OCI-M2 (cell line): ENCODE measurements at regions not wholly inside any gene's neighbourhood (a gene's known extent, or its start where the extent isn't known, plus 50 kb on each side); places are given as distances from the start of the nearest gene placed in this dataset.

Experiments
- DNase-seq: peaks from one replicate; lab custom pipeline; 2025; ENCODE audit not compliant: unreplicated experiment; lab: John Stamatoyannopoulos, UW

- DNase-seq = no peak
Measured at GRCh38 chr6:138550346-138550767, 51.1 kb upstream of the NHSL1 start.

- DNase-seq = no peak
Measured at GRCh38 chr6:138554146-138554545, 54.9 kb upstream of the NHSL1 start.

- DNase-seq = no peak
Measured at GRCh38 chr6:138555421-138555988, 56.2 kb upstream of the NHSL1 start.

GRCh38 chr6:138557147-138557546 lies 57.9 kb upstream of the NHSL1 start:
- no peak for DNase-seq

GRCh38 chr6:138559143-138559542 lies 59.8 kb upstream of the NHSL1 start:
- no peak for DNase-seq

GRCh38 chr6:138560130-138560860 lies 61.0 kb upstream of the NHSL1 start:
- DNase-seq = no peak

GRCh38 chr6:138562691-138563090 lies 63.4 kb upstream of the NHSL1 start:
- DNase-seq = no peak

GRCh38 chr6:138563231-138563630 lies 63.9 kb upstream of the NHSL1 start:
- DNase-seq = no peak

- DNase-seq = no peak
Measured at GRCh38 chr6:138563650-138564049, 64.4 kb upstream of the NHSL1 start.

- no peak for DNase-seq
Measured at GRCh38 chr6:138564170-138564721, 65.0 kb upstream of the NHSL1 start.

- DNase-seq = no peak
Measured at GRCh38 chr6:138567052-138567451, 67.8 kb upstream of the NHSL1 start.

GRCh38 chr6:138568997-138569396 lies 69.7 kb upstream of the NHSL1 start:
- DNase-seq = no peak

- no peak for DNase-seq
Measured at GRCh38 chr6:138569554-138569953, 70.3 kb upstream of the NHSL1 start.

- DNase-seq = no peak
Measured at GRCh38 chr6:138569970-138570724, 70.9 kb upstream of the NHSL1 start.

GRCh38 chr6:138570725-138571029 lies 71.4 kb upstream of the NHSL1 start:
- DNase-seq = no peak

GRCh38 chr6:138571181-138571580 lies 71.9 kb upstream of the NHSL1 start:
- DNase-seq = no peak

GRCh38 chr6:138571585-138572166 lies 72.4 kb upstream of the NHSL1 start:
- DNase-seq = no peak

- DNase-seq = no peak
Measured at GRCh38 chr6:138572167-138572875, 73.0 kb upstream of the NHSL1 start.

GRCh38 chr6:138572885-138573284 lies 73.6 kb upstream of the NHSL1 start:
- no peak for DNase-seq

- DNase-seq = no peak
Measured at GRCh38 chr6:138575257-138575656, 76.0 kb upstream of the NHSL1 start.

- DNase-seq = no peak
Measured at GRCh38 chr6:138576313-138576712, 77.0 kb upstream of the NHSL1 start.
